HCT116 (cell line): ENCODE measurements at regions not wholly inside any gene's neighbourhood (a gene's known extent, or its start where the extent isn't known, plus 50 kb on each side); places are given as distances from the start of the nearest gene placed in this dataset.

Experiments used
- CTCF ChIP-seq, 3 experiments: fragments of 200-600 bp in 1 of 3; sonication (generic) in 1 of 3; IDR thresholded peaks in 2 of 3; conservative IDR thresholded peaks in 1 of 3; 2 replicates each; pipeline ENCODE4 v1.5.1; 2012 to 2017; ENCODE audit warnings: low read depth in 2 of 3, low read length in 2 of 3, antibody characterized with exemption in 1 of 3, borderline replicate concordance in 1 of 3, control low read depth in 1 of 3, mild to moderate bottlenecking in 1 of 3, mixed read lengths in 1 of 3, mixed run types in 1 of 3, moderate library complexity in 1 of 3; ENCODE audit not compliant: insufficient read depth in 1 of 3
- ELF1 ChIP-seq: IDR thresholded peaks from 2 replicates; pipeline ENCODE4 v1.6.1; 2012; ENCODE audit warnings: low read depth, borderline replicate concordance
- EZH2 ChIP-seq: fragments of 200-600 bp; sonication (generic); IDR thresholded peaks from 2 replicates; pipeline ENCODE4 v1.6.1; 2017; ENCODE audit warnings: antibody characterized with exemption, mixed run types
- EZH2phosphoT487 ChIP-seq: fragments of 200-600 bp; IDR thresholded peaks from 2 replicates; pipeline ENCODE4 v1.6.1; 2018; ENCODE audit warnings: antibody characterized with exemption, borderline replicate concordance
- MAX ChIP-seq: IDR thresholded peaks from 2 replicates; pipeline ENCODE4 v1.6.1; 2012
- POLR2A ChIP-seq: IDR thresholded peaks from 2 replicates; pipeline ENCODE4 v1.7.0; 2011; ENCODE audit warnings: borderline replicate concordance; ENCODE audit not compliant: insufficient read depth, insufficient read length; ENCODE audit errors: extremely low read depth
- RAD21 ChIP-seq: IDR thresholded peaks from 2 replicates; pipeline ENCODE4 v1.6.1; 2012; ENCODE audit warnings: low read depth, mild to moderate bottlenecking
- REST ChIP-seq: IDR thresholded peaks from 2 replicates; pipeline ENCODE4 v1.6.1; 2012; ENCODE audit warnings: low read depth
- SRF ChIP-seq: IDR thresholded peaks from 2 replicates; pipeline ENCODE4 v1.6.1; 2012; ENCODE audit warnings: low read depth
- TCF7L2 ChIP-seq: IDR thresholded peaks from 2 replicates; pipeline ENCODE4 v1.7.0; 2011; ENCODE audit warnings: borderline replicate concordance, inconsistent platforms; ENCODE audit not compliant: insufficient read depth, insufficient read length; ENCODE audit errors: extremely low read depth

- TF ChIP-seq CTCF (IDR thresholded peaks at IDR 0.05 in 2 of 3, conservative IDR thresholded peaks at IDR 0.05 in 1 of 3; ENCODE audit: borderline replicate concordance in 1 of 3, insufficient read depth in 1 of 3, low read depth in 2 of 3, low read length in 2 of 3) (no peak), ELF1 (no peak), TCF7L2 (no peak), POLR2A (no peak), REST (no peak), EZH2phosphoT487 (no peak), MAX (no peak), RAD21 (no peak), EZH2 (no peak), SRF (no peak)
Measured at GRCh38 chr1:79323239-79324025, 316.9 kb upstream of the ADGRL4 start.
